GM12878 (cell line): ENCODE measurements at regions not wholly inside any gene's neighbourhood (a gene's known extent, or its start where the extent isn't known, plus 50 kb on each side); places are given as distances from the start of the nearest gene placed in this dataset.

Source experiments
- CEBPB ChIP-seq, 2 experiments: fragments of 150-350 bp in 1 of 2; IDR thresholded peaks; 2 replicates each; pipeline ENCODE4 v1.6.1; 2012 to 2014; ENCODE audit warnings: low read depth in 2 of 2, low read length in 2 of 2, borderline replicate concordance in 1 of 2, inconsistent platforms in 1 of 2
- CHD2 ChIP-seq: IDR thresholded peaks from 2 replicates; pipeline ENCODE4 v1.6.1; 2011; ENCODE audit warnings: low read depth, low read length, improper control_type of control experiment, borderline replicate concordance
- DPF2 ChIP-seq: fragments of 450-650 bp; IDR thresholded peaks from 2 replicates; pipeline ENCODE4 v1.6.1; 2017; ENCODE audit warnings: mild to moderate bottlenecking
- GATAD2B ChIP-seq: fragments of 450-650 bp; conservative IDR thresholded peaks from 2 replicates; pipeline ENCODE4 v1.6.1; 2017; ENCODE audit warnings: low read depth, mild to moderate bottlenecking, moderate library complexity
- IKZF1 ChIP-seq: fragments of 450-650 bp; conservative IDR thresholded peaks from 2 replicates; pipeline ENCODE4 v1.6.1; 2017; ENCODE audit warnings: antibody characterized with exemption, mild to moderate bottlenecking
- KAT2A ChIP-seq: conservative IDR thresholded peaks from 2 replicates; pipeline ENCODE4 v1.6.1; 2011; ENCODE audit warnings: low read depth, low read length; ENCODE audit not compliant: control insufficient read depth
- KDM1A ChIP-seq: fragments of 200-600 bp; sonication (generic); IDR thresholded peaks from 2 replicates; pipeline ENCODE4 v1.6.1; 2016; ENCODE audit warnings: borderline replicate concordance
- MTA2 ChIP-seq: fragments of 450-650 bp; IDR thresholded peaks from 2 replicates; pipeline ENCODE4 v1.6.1; 2016; ENCODE audit warnings: low read depth, mild to moderate bottlenecking, moderate library complexity
- NR2C2 ChIP-seq: IDR thresholded peaks from 2 replicates; pipeline ENCODE4 v1.6.1; 2011; ENCODE audit warnings: borderline replicate concordance, low read depth; ENCODE audit not compliant: control insufficient read depth, insufficient read length
- NR2F1 ChIP-seq: fragments of 450-650 bp; conservative IDR thresholded peaks from 2 replicates; pipeline ENCODE4 v1.6.1; 2017; ENCODE audit warnings: mild to moderate bottlenecking
- POLR2AphosphoS2 ChIP-seq: IDR thresholded peaks from 2 replicates; pipeline ENCODE4 v1.6.1; 2011; ENCODE audit warnings: low read depth, mild to moderate bottlenecking, low read length, improper control_type of control experiment, moderate library complexity
- POU2F2 ChIP-seq: IDR thresholded peaks from 3 replicates; pipeline ENCODE4 v1.6.1; 2011; ENCODE audit warnings: low read depth, mild to moderate bottlenecking, low read length, borderline replicate concordance
- RAD21 ChIP-seq: IDR thresholded peaks from 2 replicates; pipeline ENCODE4 v1.6.1; 2011; ENCODE audit warnings: mild to moderate bottlenecking, low read depth, low read length, moderate library complexity; ENCODE audit not compliant: insufficient read depth
- SPI1 ChIP-seq: IDR thresholded peaks from 2 replicates; pipeline ENCODE4 v1.6.1; 2011; ENCODE audit warnings: low read depth, mild to moderate bottlenecking, low read length, moderate library complexity, borderline replicate concordance; ENCODE audit not compliant: insufficient read depth
- SRF ChIP-seq, 2 experiments: IDR thresholded peaks; 2 replicates each; pipeline ENCODE4 v1.6.1; 2011; ENCODE audit warnings: low read depth in 2 of 2, low read length in 2 of 2, mild to moderate bottlenecking in 1 of 2, moderate library complexity in 1 of 2
- STAT1 ChIP-seq: fragments of 450-650 bp; conservative IDR thresholded peaks from 2 replicates; pipeline ENCODE4 v1.6.1; 2014; ENCODE audit warnings: antibody characterized with exemption, mild to moderate bottlenecking
- SUZ12 ChIP-seq: fragments of 200-600 bp; sonication (generic); IDR thresholded peaks from one replicate; pipeline ENCODE4 v1.6.1; 2018; ENCODE audit warnings: antibody characterized with exemption, mild to moderate bottlenecking; ENCODE audit not compliant: unreplicated experiment
- TF ChIP-seq, protein P1 (sequence below): fragments of 450-650 bp; IDR thresholded peaks from 2 replicates; pipeline ENCODE4 v1.6.1; 2017; ENCODE audit warnings: borderline replicate concordance

DNA sequence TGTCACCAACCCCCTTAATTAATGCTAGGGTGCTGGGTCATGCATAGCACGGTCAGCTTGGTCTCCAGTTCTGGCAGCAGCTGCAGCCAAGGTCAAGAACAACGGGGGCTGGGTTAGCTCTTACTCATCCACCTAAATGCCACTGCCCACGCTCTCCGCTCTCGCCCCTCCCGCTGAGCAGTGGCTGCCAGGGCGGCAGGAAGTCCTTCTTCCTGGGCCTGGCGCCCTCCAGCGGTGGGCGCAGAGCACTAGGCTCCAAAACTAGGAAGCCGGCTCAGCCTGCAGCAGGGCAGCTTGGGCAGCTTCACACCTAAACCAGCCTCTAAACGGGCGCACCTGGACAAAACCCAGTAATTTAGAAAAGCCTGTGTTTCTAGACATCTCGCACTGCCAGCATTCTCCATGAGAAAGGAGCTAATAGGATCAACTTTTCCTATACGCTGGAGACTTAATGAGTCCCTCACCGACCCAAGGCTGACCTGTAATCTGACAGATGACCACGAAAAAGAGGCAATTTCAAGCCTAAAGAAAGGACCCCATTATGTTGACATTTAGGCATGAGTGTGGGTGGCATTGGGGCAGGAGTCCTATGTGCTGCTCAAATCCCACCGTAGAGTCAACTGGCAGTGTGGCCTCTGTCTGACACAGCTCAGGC is 78.4 kb upstream of the LRRN2 start (continued):
- no peak for TF ChIP-seq POLR2AphosphoS2
- no peak for TF ChIP-seq KDM1A
- TF ChIP-seq POU2F2: peak; percentile 24; the same call in 1 of the 3 replicates
- TF ChIP-seq IKZF1: peak; percentile 52
- peak; percentile 51; the same call in 1 of the 2 replicates for TF ChIP-seq GATAD2B
- TF ChIP-seq MTA2: no peak
- TF ChIP-seq CEBPB (IDR thresholded peaks at IDR 0.05; ENCODE audit: borderline replicate concordance in 1 of 2, low read depth in 2 of 2, low read length in 2 of 2): no peak
- TF ChIP-seq NR2F1: peak; percentile 77
- TF ChIP-seq STAT1: no peak
- 0 out of 2 replicates have a peak, but pooled peaks have one; percentile 44 for TF ChIP-seq DPF2
- peak; percentile 21; the same call in 1 of the 2 replicates for TF ChIP-seq SPI1
- no peak for TF ChIP-seq NR2C2
- TF ChIP-seq RAD21: peak; percentile 75
- TF ChIP-seq, protein P1, sequence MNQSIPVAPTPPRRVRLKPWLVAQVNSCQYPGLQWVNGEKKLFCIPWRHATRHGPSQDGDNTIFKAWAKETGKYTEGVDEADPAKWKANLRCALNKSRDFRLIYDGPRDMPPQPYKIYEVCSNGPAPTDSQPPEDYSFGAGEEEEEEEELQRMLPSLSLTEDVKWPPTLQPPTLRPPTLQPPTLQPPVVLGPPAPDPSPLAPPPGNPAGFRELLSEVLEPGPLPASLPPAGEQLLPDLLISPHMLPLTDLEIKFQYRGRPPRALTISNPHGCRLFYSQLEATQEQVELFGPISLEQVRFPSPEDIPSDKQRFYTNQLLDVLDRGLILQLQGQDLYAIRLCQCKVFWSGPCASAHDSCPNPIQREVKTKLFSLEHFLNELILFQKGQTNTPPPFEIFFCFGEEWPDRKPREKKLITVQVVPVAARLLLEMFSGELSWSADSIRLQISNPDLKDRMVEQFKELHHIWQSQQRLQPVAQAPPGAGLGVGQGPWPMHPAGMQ: no peak
- TF ChIP-seq SRF (IDR thresholded peaks at IDR 0.05; ENCODE audit: low read depth in 2 of 2, low read length in 2 of 2): 0 out of 4 replicates have a peak, but pooled peaks of 1 of the 2 experiments have one; percentile 33
- TF ChIP-seq SUZ12: no peak
- TF ChIP-seq CHD2: 0 out of 2 replicates have a peak, but pooled peaks have one; percentile 29
- TF ChIP-seq KAT2A: no peak
